HG02678 (cell line): ENCODE measurements at regions not wholly inside any gene's neighbourhood (a gene's known extent, or its start where the extent isn't known, plus 50 kb on each side); places are given as distances from the start of the nearest gene placed in this dataset.

ENCODE experiments used
- ATAC-seq: cut with Tn5 transposase; IDR thresholded peaks from one replicate; pipeline ENCODE4 v1.9.1; 2021; ENCODE audit warnings: mild to moderate bottlenecking, moderate library complexity; ENCODE audit not compliant: unreplicated experiment

DNA sequence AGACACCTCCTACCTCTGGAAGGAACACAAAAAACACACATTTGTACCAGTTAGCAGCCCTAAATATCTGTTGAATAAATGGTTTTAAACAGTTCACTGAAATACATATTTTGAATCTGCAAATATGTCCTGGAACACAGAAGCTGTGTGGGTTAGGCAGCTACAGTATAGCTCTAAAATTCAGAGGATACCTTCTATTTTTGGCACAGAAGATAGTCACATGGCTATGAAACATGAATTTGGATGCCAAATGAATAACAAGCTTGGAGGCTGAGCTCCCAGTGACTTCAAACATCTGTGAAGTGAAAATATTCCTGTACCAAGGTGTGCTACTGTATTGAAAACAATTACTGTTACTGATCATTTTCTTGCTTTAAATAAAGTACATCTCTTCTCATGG is 391.5 kb upstream of the ADGRL2 start:
- no peak for ATAC-seq

DNA sequence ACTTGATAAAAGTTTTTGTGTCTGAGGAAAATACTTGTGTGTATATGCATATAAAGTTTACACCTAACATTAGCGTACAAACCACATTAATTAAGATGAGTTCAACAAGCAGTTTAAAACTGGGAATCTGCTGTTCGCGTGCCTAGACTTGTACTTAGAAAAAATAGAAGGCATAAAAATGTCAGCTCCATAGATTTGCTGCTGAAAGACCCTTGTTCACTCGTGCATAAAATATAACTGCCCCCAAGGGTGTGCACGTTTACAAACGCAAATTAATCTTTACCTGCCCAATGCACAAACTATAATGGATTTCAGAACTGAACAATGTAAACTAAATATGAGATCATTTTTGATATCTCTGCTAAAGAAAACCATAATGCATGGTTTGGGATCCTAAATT is 392.3 kb upstream of the ADGRL2 start:
- no peak for ATAC-seq

DNA sequence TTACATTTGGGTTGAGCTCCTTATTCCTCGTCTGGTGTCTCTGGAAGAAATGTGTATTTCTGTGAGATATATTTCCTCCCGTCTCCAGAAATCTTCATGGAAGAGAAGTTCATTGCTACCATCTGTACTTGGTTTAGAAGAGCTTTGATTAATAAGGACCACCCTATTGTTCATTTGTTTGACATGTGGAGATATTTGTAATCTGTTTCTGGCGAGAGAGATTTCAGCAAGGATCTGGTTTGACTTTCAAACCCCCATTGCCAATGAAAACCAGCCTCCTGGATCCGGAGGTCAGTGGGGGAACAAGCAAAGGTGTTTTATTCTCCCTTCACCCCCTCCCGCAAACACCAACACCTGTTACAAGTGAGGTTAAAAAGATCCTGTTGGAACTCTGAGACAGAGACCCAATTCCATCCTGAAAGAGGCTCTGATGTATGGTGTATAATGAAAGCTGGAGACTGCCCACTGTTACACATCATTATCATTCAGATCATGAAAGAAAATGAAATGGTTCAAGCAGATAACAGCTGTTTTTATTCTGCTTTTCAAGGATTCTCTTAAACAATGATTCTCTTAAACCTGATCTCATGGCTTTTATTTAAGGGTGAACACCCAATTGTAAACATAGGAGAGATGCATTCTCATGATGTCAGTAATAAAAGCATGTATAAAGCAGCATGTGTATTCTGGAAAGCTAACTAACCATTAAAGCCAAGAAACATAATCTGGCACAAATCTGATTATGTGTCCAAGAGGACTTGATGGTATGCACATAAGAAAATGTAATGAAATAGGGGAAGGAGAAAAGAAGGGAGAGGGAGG is 393.5 kb upstream of the ADGRL2 start:
- no peak for ATAC-seq

DNA sequence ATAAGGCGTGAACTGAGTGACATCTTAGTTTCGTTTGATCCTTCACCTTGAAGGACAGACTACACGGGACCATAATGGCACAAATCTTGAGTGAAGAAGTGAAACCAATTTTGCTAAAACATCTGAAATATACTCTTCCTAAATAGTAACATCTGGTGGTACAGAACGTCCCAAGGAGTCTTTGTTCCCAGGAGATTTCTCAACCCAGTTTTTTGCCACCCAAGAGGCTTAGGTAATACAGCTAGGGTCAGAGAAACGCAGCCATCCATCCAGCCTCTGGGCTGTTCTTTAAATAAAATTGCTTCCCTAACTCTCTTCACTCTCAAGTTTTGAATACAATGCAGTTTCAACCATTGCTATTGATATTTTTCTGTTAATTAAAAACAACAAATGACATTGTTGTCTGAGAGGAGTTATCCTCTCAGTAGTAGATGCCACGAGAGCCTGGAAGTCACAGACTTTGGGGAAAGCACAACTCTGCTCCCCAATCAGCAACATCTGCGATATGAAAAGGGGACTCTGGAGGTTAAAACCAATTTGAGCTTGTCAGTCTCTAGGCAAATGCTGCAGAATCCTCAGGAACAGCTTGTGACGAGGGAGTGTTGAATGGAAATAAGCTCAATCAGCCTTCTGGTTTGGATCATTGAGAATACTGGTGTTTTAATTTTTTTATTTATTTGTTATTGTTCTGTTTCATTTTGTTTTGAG is 394.3 kb upstream of the ADGRL2 start:
- ATAC-seq: no peak

DNA sequence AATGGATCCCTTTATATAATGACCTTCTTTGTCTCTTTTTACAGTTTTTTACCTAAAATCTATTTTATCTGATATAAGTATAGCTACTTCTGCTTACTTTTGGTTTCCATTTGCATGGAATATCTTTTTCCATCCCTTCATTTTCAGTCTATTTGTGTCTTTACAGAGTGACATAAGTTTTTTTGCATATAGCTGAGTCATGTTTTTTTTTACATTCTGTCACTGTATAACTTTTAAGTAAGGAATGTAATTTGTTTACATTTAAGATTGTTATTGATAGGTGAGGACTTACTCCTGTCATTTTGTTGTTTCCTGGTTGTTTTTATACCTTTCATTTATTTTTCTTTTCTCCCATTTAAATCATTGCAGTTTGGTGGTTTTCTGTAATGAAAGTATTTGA is 402.7 kb upstream of the ADGRL2 start:
- no peak for ATAC-seq

DNA sequence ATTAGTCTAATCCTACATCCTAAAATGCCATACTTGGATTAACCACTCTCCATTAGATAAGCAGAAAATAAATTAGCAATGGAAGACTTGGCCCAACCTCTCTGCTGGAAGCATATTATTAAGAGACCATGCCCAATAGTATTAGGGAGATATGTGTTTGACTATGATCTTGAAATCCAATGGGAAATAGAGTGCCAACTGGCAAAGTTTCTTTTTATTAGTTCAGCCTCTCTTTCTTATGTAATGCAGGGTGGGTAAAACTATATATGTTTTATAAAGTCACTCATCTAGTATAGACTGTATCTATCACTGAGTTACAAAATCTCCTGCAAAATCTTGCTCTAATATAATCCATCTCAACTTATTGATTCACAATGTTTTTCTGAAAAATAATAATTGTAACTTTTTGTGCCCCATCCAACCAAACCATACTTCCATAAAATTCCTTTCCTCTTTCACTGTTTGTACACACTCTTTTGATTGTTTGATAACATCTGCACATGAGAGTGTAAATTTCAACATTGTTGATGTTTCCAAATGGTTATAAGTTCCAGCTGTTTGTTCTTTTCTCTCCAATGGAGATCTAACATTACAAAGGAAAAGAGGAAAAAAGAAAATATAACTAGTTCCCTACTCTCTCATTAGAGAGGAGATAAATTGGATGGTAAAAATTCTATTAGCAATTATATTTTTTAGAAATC is 408.1 kb upstream of the ADGRL2 start:
- no peak for ATAC-seq

DNA sequence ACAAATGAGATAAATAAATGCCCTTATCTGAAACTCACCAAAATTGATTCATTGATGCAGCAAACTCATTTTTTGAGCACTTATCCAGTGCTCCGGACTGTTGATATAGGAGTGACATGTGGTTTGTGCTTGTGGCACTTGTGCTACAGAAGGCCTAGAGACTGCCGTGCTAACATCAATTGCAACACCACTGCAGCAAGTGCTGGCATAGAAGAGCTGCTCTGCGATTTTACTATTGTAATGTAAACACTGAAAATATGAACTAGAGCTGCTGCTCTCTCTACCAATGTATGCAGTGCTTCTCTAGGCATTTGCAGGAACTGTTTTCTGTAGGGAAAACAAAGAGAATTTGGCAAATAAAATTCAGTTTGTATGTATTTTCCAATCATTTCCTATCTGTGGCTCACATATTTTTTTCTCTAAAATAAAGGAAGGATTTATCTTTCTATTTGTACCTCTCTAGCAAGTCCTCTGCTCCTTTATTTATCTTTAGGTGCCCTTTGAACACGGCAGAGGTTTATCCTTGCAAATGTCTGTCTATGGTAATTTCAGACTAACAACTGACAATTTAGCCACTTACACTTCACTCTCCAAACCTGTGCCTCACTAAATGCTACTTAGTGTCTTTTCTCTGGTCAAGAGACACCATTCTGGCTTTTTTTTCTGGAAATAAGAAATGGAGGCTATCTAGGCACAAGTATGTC is 409.5 kb upstream of the ADGRL2 start:
- ATAC-seq: no peak

DNA sequence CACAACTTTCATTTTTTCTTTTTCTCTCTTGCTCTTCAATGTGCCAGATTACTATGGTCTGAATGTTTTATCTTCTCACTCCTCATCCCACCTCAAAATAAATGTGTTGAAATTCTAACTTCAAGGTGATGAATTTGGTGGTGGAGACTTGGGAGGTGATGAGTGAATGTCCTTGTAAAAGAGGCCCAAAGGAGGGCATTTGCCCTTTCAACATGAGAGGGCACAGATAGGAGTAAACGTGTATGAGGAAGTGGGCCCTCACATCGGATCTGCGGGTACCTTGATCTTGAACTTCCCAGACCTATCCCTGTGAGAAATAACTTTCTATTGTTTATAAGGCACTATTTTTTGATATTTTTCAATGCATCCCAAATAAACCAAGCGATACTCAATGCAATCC is 412.3 kb upstream of the ADGRL2 start:
- ATAC-seq: no peak

DNA sequence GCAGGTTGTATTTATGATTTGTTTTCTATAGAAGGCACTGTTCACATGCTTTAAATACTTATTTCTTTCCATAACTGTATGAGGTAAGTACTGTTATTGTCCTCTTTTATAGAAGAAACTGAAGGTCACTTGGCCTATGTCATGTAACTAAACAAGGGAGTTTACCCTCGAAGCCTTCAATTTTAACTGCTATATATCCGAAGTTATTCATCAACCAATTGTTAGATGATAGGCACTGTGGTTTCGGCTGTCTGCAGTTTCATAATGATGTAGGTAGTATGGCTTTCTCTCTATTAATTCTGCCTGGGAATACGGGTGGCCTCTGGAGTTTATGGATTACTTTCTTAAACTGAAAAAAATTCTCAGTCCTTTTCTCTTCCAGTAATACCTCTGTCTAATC is 413.3 kb upstream of the ADGRL2 start:
- ATAC-seq: no peak

DNA sequence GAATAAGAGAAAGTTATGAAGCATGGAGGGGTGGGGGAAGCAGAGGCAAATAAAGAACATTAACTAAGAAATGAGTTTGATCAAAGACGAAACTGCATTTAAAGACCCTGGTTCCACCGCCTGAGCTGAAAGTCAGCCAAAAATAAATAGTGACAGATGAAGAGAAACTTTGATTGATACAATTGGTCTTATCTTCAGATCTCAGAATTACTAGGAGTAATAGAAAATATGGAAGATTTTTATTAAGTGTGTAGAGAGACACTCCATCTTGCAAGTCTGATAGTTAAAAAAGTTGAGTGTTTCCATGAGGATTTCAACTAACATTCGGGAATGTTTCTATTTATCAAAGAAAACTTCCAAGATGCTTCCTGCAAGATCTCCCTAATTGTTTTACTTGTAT is 418.2 kb upstream of the ADGRL2 start:
- ATAC-seq: no peak

DNA sequence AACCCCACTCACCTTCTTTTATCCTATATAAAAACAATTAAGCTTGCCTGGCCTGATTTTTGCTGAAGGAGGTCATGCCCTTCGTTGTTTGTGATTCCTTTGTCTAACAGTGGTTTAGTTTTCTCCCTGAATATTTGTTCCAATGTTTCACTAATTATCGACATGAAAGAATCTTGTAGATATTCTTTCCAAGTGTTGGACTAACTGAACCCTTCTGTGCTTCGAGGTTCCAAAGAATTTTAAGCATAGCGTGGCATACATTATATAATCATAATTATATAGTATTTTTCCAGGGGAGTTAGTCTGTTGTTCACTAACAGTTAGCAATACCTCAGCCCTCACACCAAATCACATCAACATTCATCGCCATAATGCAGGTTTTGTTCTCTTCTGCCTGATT is 418.9 kb upstream of the ADGRL2 start:
- ATAC-seq: no peak

DNA sequence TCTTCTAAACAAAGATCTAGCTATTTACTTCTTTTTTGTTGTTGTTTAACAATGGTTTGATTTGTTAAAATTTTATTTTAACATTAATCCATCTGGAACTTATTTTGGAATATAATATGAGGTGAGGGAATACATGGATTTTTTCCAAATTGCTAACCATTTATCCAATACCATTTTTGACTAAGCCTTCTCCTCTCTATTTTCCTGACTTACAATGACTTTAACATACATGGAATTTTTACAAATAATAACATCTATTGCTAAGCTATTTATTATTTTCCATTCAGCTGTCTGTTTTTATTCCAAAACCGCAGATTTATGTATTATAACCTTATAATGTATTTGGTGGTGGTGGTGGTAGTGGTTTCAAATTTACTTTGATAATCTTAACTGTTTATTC is 420.3 kb upstream of the ADGRL2 start:
- ATAC-seq: no peak

DNA sequence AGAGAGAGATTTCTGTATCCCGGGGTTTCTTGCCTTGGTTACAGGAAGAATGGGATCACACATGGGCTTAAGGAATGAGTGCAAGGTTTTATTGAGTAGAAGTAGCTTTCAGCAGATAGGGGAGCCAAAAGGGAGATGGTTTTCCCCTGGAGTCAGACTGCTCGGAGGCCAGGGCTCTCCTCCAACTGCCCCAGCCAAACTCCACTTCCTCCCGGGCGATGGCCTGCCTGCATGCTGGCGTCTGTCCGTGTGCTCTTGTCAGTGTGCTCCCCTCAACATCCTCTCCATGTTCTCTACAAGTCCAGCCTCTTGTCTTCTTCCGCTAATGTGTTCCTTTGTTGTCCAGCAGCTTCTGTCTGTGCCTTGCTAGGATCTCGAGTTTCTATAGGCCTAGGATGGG is 421.3 kb upstream of the ADGRL2 start:
- no peak for ATAC-seq

DNA sequence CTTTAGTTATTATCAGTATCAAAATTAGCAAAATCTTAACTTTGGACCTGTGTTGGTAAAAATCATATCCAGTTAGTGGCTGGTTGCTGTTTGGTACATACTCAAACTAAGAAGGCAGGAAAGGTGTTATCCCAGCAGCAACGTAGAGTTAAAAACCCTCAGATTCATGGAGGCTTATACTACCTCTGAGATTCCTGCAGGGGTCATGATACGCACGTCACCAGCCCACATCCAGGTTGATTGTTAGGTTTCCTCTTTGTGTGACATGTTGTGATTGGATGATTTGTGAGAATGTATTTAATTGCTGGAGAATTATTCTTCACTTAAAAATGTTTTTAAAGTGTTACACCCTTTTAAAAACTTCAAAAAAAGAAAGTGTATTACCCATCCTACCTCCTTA is 423.3 kb upstream of the ADGRL2 start:
- no peak for ATAC-seq

DNA sequence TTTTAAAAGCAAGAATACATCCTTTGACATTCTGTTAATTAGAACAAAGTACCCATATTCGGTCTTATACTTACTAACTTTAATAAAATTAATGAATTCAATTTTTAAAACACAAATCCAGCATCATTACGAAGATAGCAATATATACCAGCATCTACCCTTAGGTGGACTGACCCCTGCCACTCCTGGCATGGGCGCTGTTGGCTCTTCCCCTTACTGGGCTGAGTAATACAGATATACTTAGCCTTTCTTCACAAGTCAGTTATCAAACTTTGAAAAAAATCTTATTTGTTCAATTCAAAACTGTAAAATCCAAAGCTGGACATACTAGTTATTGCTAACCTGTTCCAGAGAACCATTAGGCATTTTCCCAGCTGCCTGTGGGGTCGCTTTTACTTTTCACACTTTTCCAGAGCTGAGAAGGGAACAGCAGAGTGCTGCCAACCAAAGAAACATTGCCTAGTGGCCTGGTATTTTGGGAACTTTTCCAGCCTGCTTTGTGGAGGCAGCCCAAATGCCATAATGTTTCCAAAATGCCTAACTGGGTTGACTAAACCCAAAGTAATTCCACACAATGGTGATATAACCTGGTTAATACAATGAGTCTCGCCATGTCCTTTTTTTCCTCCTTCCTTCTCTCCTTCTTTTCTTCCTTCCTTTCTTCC is 424.7 kb upstream of the ADGRL2 start:
- no peak for ATAC-seq

DNA sequence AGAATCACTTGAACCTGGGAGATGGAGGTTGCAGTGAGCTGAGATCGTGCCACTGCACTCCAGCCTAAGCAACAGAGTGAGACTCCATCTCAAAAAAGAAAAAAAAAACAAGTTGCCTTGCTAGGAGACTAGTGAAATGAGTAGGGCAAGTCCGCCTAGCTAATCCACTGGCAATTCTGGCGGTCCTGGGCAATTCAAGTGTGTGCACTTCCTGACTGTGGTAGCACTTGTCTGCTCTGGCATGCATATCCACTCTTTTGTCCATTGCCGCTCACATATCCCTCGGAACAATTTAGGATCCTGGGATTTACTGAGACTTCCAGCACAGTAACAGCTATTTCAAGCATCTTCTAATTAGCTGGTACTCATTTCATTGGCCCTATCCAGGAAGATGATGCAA is 426.3 kb upstream of the ADGRL2 start:
- ATAC-seq: no peak

DNA sequence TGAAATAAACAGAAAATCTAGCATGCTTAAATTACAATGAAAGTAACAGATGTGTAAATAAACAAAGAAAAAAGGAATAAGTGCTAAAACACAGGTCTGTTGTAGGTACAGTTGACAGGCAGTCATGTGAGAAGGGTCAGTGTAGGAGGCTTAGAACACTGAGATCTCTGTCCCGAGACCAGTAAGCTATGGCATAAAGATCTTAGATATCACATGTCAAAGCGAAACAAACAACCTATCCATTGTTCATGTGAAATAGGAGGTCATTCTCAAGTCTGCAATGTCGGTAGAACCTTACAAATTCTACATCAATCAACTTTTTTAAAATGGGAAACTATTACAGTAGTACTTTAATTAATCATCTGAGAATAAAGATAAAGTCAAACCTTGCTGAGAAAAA is 428.9 kb upstream of the ADGRL2 start:
- ATAC-seq: no peak

DNA sequence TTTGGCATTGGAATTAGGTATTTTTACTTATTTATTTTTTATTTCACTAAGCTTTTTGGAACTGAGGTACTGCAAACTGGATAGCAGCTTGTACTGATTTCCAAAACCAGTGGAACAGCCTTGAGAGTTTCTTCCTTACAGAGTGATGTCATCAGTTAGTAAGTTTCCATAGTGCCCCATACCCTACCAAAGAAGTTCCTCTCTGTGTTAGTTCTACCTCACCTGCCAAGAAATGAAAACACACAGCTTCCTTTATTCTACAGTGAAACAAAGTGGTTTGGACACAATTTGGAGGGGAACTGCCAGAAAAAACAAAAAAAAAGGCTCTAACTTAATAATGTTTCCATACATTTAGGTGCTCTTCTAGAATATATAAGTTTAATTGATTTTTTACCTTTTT is 430.9 kb upstream of the ADGRL2 start:
- ATAC-seq: no peak

DNA sequence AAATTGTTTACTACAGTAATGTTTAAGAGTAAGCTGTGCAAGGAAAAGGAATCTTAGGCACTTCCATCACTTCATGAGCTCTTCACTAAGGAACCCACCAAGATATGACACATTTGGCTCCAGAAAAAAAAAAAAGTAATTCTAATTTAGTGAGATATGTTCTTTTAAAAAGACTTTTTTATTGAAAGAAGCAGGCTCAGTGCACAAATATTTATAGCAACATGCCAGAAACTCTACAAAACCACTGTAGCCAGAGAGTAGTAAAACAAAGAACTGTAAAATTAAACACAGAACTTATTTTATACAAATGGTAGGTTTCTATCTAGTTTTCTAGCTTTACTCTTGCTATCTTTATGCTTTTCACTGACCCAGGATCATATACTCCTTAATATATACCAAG is 434.6 kb upstream of the ADGRL2 start:
- ATAC-seq: no peak

DNA sequence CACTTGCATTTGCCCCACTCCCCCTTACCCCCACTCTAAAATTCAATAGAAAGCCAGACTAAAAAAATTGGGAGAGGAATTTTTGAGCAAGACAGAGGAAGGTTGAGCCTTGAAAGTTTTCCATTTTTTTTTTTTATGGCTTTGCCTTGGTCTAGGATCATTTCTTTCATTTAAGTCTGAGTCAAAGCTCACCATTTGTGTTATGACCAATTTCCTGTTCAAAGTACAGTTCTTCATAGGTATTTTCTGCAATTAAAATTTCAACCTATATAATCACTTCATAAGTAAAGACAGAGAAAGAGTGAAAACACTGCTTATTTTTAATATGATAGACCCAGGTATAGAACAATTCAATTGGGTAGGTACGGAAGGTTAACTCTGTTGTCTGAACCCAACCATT is 436.6 kb upstream of the ADGRL2 start:
- no peak for ATAC-seq

DNA sequence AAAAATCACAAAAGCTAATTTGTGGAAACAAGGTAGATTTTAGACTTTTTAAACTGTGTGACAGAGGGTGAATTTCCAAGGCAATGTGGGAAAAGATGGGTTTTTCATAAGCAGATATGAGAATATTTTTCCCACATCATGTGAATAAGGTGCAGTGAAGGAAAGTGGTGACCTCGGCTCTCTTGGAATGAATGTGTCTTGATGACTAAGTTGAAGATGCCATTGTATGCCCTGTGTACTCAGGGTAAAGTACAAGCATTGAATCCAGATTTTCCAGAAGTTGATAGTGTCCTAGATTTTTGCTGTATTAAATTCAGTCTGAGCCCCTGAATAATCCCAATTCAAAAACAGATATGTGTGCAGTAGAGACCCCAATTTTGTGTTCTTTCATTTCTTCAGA is 442.6 kb upstream of the ADGRL2 start:
- ATAC-seq: no peak
